HepG2 (cell line): ENCODE measurements at regions not wholly inside any gene's neighbourhood (a gene's known extent, or its start where the extent isn't known, plus 50 kb on each side); places are given as distances from the start of the nearest gene placed in this dataset.

Experiments
- DNMT1 ChIP-seq: sonication (generic); formaldehyde crosslinking; IDR thresholded peaks from 2 replicates; pipeline ENCODE4 v1.5.1; 2020; ENCODE audit warnings: mild to moderate bottlenecking, missing genetic modification reagents
- IRF2 ChIP-seq: IDR thresholded peaks from 2 replicates; pipeline ENCODE4 v1.6.1; 2018; ENCODE audit warnings: missing genetic modification reagents, missing compliant biosample characterization
- MAX ChIP-seq: IDR thresholded peaks from 2 replicates; pipeline ENCODE4 v1.6.1; 2012; ENCODE audit warnings: inconsistent platforms

- TF ChIP-seq DNMT1 (CRISPR knock-in tag) (no peak), IRF2 (CRISPR knock-in tag) (no peak), MAX (no peak)
These were observed 172.0 kb upstream of the MSX2 start for GRCh38 chr5:174552428-174552827.
